GM12892 (cell line): ENCODE measurements at regions not wholly inside any gene's neighbourhood (a gene's known extent, or its start where the extent isn't known, plus 50 kb on each side); places are given as distances from the start of the nearest gene placed in this dataset.

ENCODE experiments used
- POLR2A ChIP-seq: IDR thresholded peaks from 2 replicates; pipeline ENCODE4 v1.6.1; 2011; ENCODE audit warnings: low read depth, low read length, control low read depth
- POLR2AphosphoS5 ChIP-seq: IDR thresholded peaks from 2 replicates; pipeline ENCODE4 v1.6.1; 2011; ENCODE audit warnings: low read depth, low read length, control low read depth
- TAF1 ChIP-seq: IDR thresholded peaks from 2 replicates; pipeline ENCODE4 v1.6.1; 2011; ENCODE audit warnings: low read depth, mild to moderate bottlenecking, control low read depth, low read length, borderline replicate concordance

DNA sequence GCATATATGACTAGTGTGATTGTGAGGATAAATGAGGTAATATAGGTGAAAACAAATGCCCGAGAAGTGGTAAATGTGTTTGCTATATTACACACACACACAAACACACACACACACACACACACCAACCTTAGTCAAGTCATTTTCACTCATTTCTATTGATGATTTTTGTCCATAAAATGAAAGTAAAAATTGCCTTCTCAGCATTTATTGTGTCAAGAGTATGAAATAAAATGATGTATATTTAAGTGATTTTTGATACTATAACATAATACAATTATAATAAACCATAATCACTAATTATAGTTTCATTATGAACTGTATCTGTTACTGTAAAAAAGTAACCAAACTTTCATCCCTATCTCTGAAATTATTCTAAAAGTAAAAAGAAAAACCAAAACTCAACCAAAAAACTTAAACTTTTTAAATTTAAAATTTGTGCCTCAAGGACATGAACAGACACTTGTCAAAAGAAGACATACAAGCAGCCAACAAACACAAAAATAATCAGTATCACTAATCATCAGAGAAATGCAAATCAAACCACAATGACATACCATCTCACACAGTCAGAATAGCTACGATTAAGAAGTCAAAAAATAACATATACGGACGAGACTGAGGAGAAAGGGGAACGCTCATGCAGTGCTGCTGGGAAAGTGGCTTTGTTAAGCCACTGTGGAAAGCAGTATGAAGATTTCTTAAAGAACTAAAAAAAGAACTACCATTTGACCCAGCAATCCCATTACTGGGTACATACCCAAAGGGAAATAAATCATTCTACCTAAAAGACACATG, 601.0 kb downstream of the TMA16 start:
- TF ChIP-seq POLR2A: no peak
- no peak for TF ChIP-seq POLR2AphosphoS5
- no peak for TF ChIP-seq TAF1
